Stomach (tissue), 8 donors: ENCODE measurements at regions not wholly inside any gene's neighbourhood (a gene's known extent, or its start where the extent isn't known, plus 50 kb on each side); places are given as distances from the start of the nearest gene placed in this dataset.

Experiments
- DNase-seq, 2 donors: peaks; one replicate each; pipeline versions ENCODE4 v3.0.0 to v3.0.0-alpha.2; 2013 to 2019
- H3K27ac ChIP-seq, 5 donors: fragments of 200-600 bp in 4 of 5; sonication (generic) in 4 of 5; one replicate each; pipeline ENCODE4 v1.5.1; 2013 to 2019; ENCODE audit warnings: mild to moderate bottlenecking in 1 of 5, moderate library complexity in 1 of 5
- H3K27me3 ChIP-seq, 3 donors: fragments of 200-600 bp; sonication (generic); one replicate each; pipeline ENCODE4 v1.5.1; 2017 to 2019; ENCODE audit warnings: mixed run types in 1 of 3
- H3K36me3 ChIP-seq, 4 donors: fragments of 200-600 bp; sonication (generic); 1 replicate in 3 of 4; 2 replicates in 1 of 4; pipeline ENCODE4 v1.5.1; 2016 to 2019
- H3K4me1 ChIP-seq, 4 donors: fragments of 200-600 bp; sonication (generic); one replicate each; pipeline ENCODE4 v1.5.1; 2016 to 2019
- H3K4me3 ChIP-seq, 4 donors: fragments of 200-600 bp; sonication (generic) in 3 of 4; one replicate each; pipeline ENCODE4 v1.5.1; 2016 to 2019; ENCODE audit warnings: mild to moderate bottlenecking in 1 of 4
- H3K9me3 ChIP-seq, 4 donors: fragments of 200-600 bp; sonication (generic); one replicate each; pipeline ENCODE4 v1.5.1; 2016 to 2019
- EP300 ChIP-seq: sonication (generic); formaldehyde crosslinking; IDR thresholded peaks from one replicate; pipeline ENCODE4 v1.6.1; 2017; ENCODE audit warnings: antibody characterized with exemption
- POLR2A ChIP-seq, 4 donors: fragments of 450-650 bp; IDR thresholded peaks; one replicate each; pipeline ENCODE4 v1.6.1; 2016; ENCODE audit warnings: antibody characterized with exemption in 4 of 4, control low read depth in 2 of 4, mild to moderate bottlenecking in 1 of 4, moderate library complexity in 1 of 4
- POLR2AphosphoS5 ChIP-seq, 3 donors: sonication (generic); formaldehyde crosslinking; IDR thresholded peaks; one replicate each; pipeline ENCODE4 v1.6.1; 2016; ENCODE audit warnings: antibody characterized with exemption in 3 of 3
- WGBS, 5 donors: extraction: QIAGEN DNeasy Blood & Tissue Kit in 3 of 5; methylation state at CpG; one replicate each; pipeline versions ENCODE4 v1.1.5 to v1.1.7; 2013 to 2018; 5-methylcytosine and 5-hydroxymethylcytosine counted together
- intact Hi-C: fragments of 100-400 bp; cut with DNase I; formaldehyde crosslinking; loops from one replicate; pipeline ENCODE4 v1.15.1; 2023; ENCODE audit warnings: low total_unique reads
- TF ChIP-seq, protein P1 (sequence below), 7 experiments: fragments of 450-650 bp in 4 of 7; fragments of 200-600 bp in 3 of 7; sonication (generic) in 3 of 7; IDR thresholded peaks; one replicate each; pipeline ENCODE4 v1.5.1; 2016 to 2019; ENCODE audit warnings: antibody characterized with exemption in 7 of 7, control low read depth in 2 of 7, mild to moderate bottlenecking in 1 of 7
- donor health status: healthy with polysubstance abuse.
- donor health status: Bipolar disorder and iron deficiency.
- donor health status: healthy.

- no peaks in the 10 kb centered on the region for H3K27me3 ChIP-seq
- TF ChIP-seq POLR2AphosphoS5 (IDR thresholded peaks at IDR 0.05): no peak
- TF ChIP-seq, protein P1, sequence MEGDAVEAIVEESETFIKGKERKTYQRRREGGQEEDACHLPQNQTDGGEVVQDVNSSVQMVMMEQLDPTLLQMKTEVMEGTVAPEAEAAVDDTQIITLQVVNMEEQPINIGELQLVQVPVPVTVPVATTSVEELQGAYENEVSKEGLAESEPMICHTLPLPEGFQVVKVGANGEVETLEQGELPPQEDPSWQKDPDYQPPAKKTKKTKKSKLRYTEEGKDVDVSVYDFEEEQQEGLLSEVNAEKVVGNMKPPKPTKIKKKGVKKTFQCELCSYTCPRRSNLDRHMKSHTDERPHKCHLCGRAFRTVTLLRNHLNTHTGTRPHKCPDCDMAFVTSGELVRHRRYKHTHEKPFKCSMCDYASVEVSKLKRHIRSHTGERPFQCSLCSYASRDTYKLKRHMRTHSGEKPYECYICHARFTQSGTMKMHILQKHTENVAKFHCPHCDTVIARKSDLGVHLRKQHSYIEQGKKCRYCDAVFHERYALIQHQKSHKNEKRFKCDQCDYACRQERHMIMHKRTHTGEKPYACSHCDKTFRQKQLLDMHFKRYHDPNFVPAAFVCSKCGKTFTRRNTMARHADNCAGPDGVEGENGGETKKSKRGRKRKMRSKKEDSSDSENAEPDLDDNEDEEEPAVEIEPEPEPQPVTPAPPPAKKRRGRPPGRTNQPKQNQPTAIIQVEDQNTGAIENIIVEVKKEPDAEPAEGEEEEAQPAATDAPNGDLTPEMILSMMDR (IDR thresholded peaks at IDR 0.05): no peak
- no peak for TF ChIP-seq EP300
- TF ChIP-seq POLR2A (IDR thresholded peaks at IDR 0.05): no peak
- H3K4me1 ChIP-seq: no peaks in the 10 kb centered on the region
- DNase-seq: no peak
- H3K36me3 ChIP-seq: no peaks in the 10 kb centered on the region
- no peak overlapping the region for H3K27ac ChIP-seq
- WGBS, 5 donors: 55 to 85% (median 61%) methylated on average over 2 of the region's 2 CpGs
- intact Hi-C loops: no loop called here
- H3K9me3 ChIP-seq: peaks cover 0 to 8% (median 4%) of the 10 kb centered on the region in 4 donors
- no peak overlapping the region for H3K4me3 ChIP-seq
Observed at GRCh38 chrX:20593836-20594235, 327.1 kb upstream of the RPS6KA3 start.

GRCh38 chrX:20593402-20593801 lies 326.7 kb upstream of the RPS6KA3 start:
- no peaks in the 10 kb centered on the region for H3K36me3 ChIP-seq
- no peaks in the 10 kb centered on the region for H3K4me1 ChIP-seq
- peaks cover 0 to 12% (median 6%) of the 10 kb centered on the region in 4 donors for H3K9me3 ChIP-seq
- no peaks in the 10 kb centered on the region for H3K27me3 ChIP-seq
- no peak for TF ChIP-seq EP300
- TF ChIP-seq POLR2A (IDR thresholded peaks at IDR 0.05): no peak
- TF ChIP-seq, protein P1 (IDR thresholded peaks at IDR 0.05): no peak
- TF ChIP-seq POLR2AphosphoS5 (IDR thresholded peaks at IDR 0.05): no peak
- 70 to 88% (median 80%) methylated on average over 2 of the region's 2 CpGs for WGBS, 5 donors
- no peak for DNase-seq
- no peak overlapping the region for H3K4me3 ChIP-seq
- H3K27ac ChIP-seq: no peak overlapping the region
- intact Hi-C loops: no loop called here

DNA sequence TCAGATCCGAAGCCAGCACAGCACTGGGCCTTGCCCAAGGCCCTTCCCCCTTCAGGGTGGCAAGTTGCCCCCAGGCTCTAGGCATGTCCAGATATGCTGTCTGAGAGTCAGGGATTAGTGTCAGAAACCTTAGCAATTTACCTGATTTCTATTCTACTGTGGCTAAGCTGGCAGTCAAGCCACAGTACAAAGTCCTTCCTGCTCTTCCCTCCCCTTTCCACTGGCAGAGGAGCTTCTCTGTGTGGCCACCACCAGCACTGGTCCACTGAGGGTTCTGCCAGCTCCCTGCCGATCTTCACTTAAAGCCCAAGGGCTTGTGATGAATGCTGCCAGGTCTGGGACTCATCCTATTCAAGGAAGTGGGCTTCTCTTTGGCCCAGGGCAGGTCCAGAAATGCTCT lies 324.5 kb upstream of the RPS6KA3 start:
- Histone ChIP-seq H3K36me3 (no peaks in the 10 kb centered on the region), H3K4me1 (no peaks in the 10 kb centered on the region), H3K27me3 (no peaks in the 10 kb centered on the region), H3K27ac (no peak overlapping the region), H3K9me3 (peaks cover 0 to 19% (median 8%) of the 10 kb centered on the region in 4 donors), H3K4me3 (no peak overlapping the region)
- TF ChIP-seq POLR2AphosphoS5 (IDR thresholded peaks at IDR 0.05) (no peak), EP300 (no peak), POLR2A (IDR thresholded peaks at IDR 0.05) (no peak)
- TF ChIP-seq, protein P1 (IDR thresholded peaks at IDR 0.05): no peak
- WGBS, 5 donors: 55 to 95% (median 83%) methylated on average over 2 of the region's 2 CpGs
- intact Hi-C loops: no loop called here
- no peak for DNase-seq

GRCh38 chrX:20585782-20586181 lies 319.1 kb upstream of the RPS6KA3 start:
- H3K36me3 ChIP-seq: no peaks in the 10 kb centered on the region
- WGBS, 5 donors: 30 to 71% (median 40%) methylated on average over 2 of the region's 2 CpGs
- no peaks in the 10 kb centered on the region for H3K4me1 ChIP-seq
- DNase-seq: no peak
- H3K27me3 ChIP-seq: no peaks in the 10 kb centered on the region
- TF ChIP-seq EP300: no peak
- TF ChIP-seq POLR2AphosphoS5 (IDR thresholded peaks at IDR 0.05): no peak
- no peak for TF ChIP-seq POLR2A (IDR thresholded peaks at IDR 0.05)
- TF ChIP-seq, protein P1 (IDR thresholded peaks at IDR 0.05): no peak
- no peak overlapping the region for H3K4me3 ChIP-seq
- intact Hi-C loops: no loop called here
- H3K27ac ChIP-seq: no peak overlapping the region
- H3K9me3 ChIP-seq: peaks cover 0 to 19% (median 8%) of the 10 kb centered on the region in 4 donors
